Astrocyte (in vitro differentiated cells and primary cell): ENCODE measurements at regions not wholly inside any gene's neighbourhood (a gene's known extent, or its start where the extent isn't known, plus 50 kb on each side); places are given as distances from the start of the nearest gene placed in this dataset.

Source experiments
- DNase-seq: peaks from one replicate; pipeline ENCODE4 v3.0.0-alpha.2; 2010; ENCODE audit warnings: low read depth
- FAIRE-seq: peaks from 2 replicates; lab custom pipeline; 2011; peaks lifted over from hg19 to GRCh38; lab: Jason Lieb, UNC
- H2AFZ ChIP-seq: 2 replicates; pipeline ENCODE4 v1.6.0; 2012; ENCODE audit warnings: low read depth, low read length, inconsistent platforms
- H3K27ac ChIP-seq: 2 replicates; pipeline ENCODE4 v1.5.1; 2011; ENCODE audit warnings: low read depth, low read length, inconsistent platforms
- H3K27me3 ChIP-seq: 2 replicates; pipeline ENCODE4 v1.6.0; 2011; ENCODE audit warnings: low read length, inconsistent platforms; ENCODE audit not compliant: insufficient read depth
- H3K36me3 ChIP-seq: 2 replicates; pipeline ENCODE4 v1.5.1; 2011; ENCODE audit warnings: low read length, inconsistent platforms; ENCODE audit not compliant: insufficient read depth
- H3K4me1 ChIP-seq: 2 replicates; pipeline ENCODE4 v1.5.1; 2011; ENCODE audit warnings: low read length, inconsistent platforms; ENCODE audit not compliant: insufficient read depth
- H3K4me2 ChIP-seq: 2 replicates; pipeline ENCODE4 v1.6.0; 2012; ENCODE audit warnings: low read length, inconsistent platforms
- H3K4me3 ChIP-seq: 2 replicates; pipeline ENCODE4 v1.5.1; 2011; ENCODE audit warnings: low read depth, mild to moderate bottlenecking, low read length, inconsistent platforms; ENCODE audit not compliant: insufficient read depth
- H3K79me2 ChIP-seq: 2 replicates; pipeline ENCODE4 v1.6.0; 2012; ENCODE audit warnings: mild to moderate bottlenecking, low read length, inconsistent platforms; ENCODE audit not compliant: insufficient read depth
- H3K9ac ChIP-seq: 2 replicates; pipeline ENCODE4 v1.6.0; 2012; ENCODE audit warnings: mild to moderate bottlenecking, low read length, inconsistent platforms
- H3K9me3 ChIP-seq: 2 replicates; pipeline ENCODE4 v1.5.1; 2012; ENCODE audit warnings: low read depth, mild to moderate bottlenecking, low read length, inconsistent platforms; ENCODE audit not compliant: insufficient read depth
- H4K20me1 ChIP-seq: 2 replicates; pipeline ENCODE4 v1.6.0; 2012; ENCODE audit warnings: low read length, inconsistent platforms; ENCODE audit not compliant: insufficient read depth
- H3K27ac Mint-ChIP-seq: one replicate; pipeline ENCODE4 v1.8.0; 2021; ENCODE audit warnings: mild to moderate bottlenecking, mixed read lengths; ENCODE audit not compliant: unreplicated experiment
- H3K27me3 Mint-ChIP-seq: one replicate; pipeline ENCODE4 v1.8.0; 2021; ENCODE audit warnings: low read depth, mixed read lengths; ENCODE audit not compliant: unreplicated experiment
- H3K36me3 Mint-ChIP-seq: one replicate; pipeline ENCODE4 v1.8.0; 2021; ENCODE audit warnings: low read depth, mixed read lengths; ENCODE audit not compliant: unreplicated experiment
- H3K4me1 Mint-ChIP-seq: one replicate; pipeline ENCODE4 v1.8.0; 2021; ENCODE audit warnings: low read depth, mixed read lengths; ENCODE audit not compliant: unreplicated experiment
- H3K4me3 Mint-ChIP-seq: one replicate; pipeline ENCODE4 v1.8.0; 2021; ENCODE audit warnings: mild to moderate bottlenecking, moderate library complexity, mixed read lengths; ENCODE audit not compliant: unreplicated experiment
- H3K9me3 Mint-ChIP-seq: one replicate; pipeline ENCODE4 v1.8.0; 2021; ENCODE audit warnings: mild to moderate bottlenecking, mixed read lengths; ENCODE audit not compliant: unreplicated experiment
- EZH2 ChIP-seq: IDR thresholded peaks from 2 replicates; pipeline ENCODE4 v1.6.1; 2012; ENCODE audit warnings: mild to moderate bottlenecking, low read length, inconsistent platforms; ENCODE audit not compliant: insufficient read depth
- TF ChIP-seq, protein P1 (sequence below): IDR thresholded peaks from 2 replicates; pipeline ENCODE4 v1.5.1; 2011; ENCODE audit warnings: low read depth, mild to moderate bottlenecking, inconsistent platforms, low read length, moderate library complexity; ENCODE audit not compliant: insufficient read depth

DNA sequence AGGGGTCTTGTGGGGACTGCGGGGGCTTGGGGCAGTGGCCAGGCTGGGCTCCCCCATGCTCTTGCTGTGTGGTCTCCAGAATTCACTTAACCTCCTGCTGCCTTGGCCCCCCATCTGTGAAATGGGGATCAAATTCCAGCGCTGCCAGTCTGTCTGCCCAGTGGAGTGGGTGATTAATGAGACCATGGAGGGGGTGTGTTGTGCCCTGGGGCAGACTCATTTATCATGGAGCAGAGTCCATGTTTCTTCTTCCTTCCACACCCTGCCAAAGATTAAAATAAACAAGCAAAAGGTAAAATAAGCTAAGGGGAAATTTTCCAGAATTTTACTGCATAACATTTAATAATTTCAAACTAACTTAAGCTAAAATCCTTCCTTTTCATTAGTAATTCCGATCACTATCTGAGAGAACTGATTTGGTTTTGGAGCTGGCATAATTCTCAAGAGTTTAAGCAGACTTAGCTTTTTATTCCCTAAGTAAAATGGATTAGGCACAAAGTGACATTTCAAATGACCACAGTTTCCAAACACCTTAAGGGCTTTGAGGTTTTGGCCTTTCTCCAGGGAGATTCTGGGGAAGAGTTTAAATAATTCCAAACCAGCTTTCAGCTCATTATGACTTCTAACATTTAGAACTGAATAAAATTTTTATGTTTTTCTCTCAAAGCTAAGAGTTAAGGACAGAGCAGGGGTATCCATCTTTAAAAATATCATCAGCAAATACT, 211.9 kb downstream of the CXCL12 start:
- Histone ChIP-seq H3K27ac (no peak overlapping the region), H3K9ac (no peak overlapping the region), H4K20me1 (no peaks in the 10 kb centered on the region), H3K36me3 (no peaks in the 10 kb centered on the region), H3K4me3 (no peak overlapping the region), H3K4me1 (no peaks in the 10 kb centered on the region), H3K79me2 (no peaks in the 10 kb centered on the region), H2AFZ (no peak overlapping the region), H3K4me2 (no peak overlapping the region), H3K9me3 (no peaks in the 10 kb centered on the region), H3K27me3 (peaks cover 26% of the 10 kb centered on the region)
- no peak overlapping the region for H3K4me3 Mint-ChIP-seq
- no peak overlapping the region for H3K27ac Mint-ChIP-seq
- no peaks in the 10 kb centered on the region for H3K36me3 Mint-ChIP-seq
- no peak for FAIRE-seq
- TF ChIP-seq, protein P1, sequence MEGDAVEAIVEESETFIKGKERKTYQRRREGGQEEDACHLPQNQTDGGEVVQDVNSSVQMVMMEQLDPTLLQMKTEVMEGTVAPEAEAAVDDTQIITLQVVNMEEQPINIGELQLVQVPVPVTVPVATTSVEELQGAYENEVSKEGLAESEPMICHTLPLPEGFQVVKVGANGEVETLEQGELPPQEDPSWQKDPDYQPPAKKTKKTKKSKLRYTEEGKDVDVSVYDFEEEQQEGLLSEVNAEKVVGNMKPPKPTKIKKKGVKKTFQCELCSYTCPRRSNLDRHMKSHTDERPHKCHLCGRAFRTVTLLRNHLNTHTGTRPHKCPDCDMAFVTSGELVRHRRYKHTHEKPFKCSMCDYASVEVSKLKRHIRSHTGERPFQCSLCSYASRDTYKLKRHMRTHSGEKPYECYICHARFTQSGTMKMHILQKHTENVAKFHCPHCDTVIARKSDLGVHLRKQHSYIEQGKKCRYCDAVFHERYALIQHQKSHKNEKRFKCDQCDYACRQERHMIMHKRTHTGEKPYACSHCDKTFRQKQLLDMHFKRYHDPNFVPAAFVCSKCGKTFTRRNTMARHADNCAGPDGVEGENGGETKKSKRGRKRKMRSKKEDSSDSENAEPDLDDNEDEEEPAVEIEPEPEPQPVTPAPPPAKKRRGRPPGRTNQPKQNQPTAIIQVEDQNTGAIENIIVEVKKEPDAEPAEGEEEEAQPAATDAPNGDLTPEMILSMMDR = no peak
- no peak for TF ChIP-seq EZH2
- DNase-seq = no peak
- H3K9me3 Mint-ChIP-seq = no peaks in the 10 kb centered on the region
- H3K4me1 Mint-ChIP-seq = peaks cover 17% of the 10 kb centered on the region
- H3K27me3 Mint-ChIP-seq = no peaks in the 10 kb centered on the region

DNA sequence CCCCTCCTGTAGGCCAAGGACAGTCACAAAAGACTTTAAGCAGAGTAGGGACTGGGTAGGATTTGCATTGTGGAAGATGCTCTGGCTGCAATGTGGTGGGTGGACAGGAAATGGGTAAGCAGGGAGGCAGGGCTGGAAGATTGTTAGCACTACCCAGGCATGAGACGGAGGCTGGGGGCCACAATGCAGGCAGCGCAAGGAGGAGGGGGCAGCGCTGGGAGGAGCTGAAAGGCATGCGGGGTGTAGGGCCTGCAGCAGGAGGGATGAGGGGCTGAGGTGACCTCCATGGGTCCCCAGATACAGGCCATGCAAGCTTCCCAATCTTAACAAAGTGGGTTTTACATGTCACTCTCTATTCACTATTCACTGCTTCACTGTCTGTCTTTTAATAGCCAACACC, 213.1 kb downstream of the CXCL12 start:
- Histone ChIP-seq H3K9me3 (no peaks in the 10 kb centered on the region), H3K4me2 (no peak overlapping the region), H3K27ac (no peak overlapping the region), H3K79me2 (no peaks in the 10 kb centered on the region), H3K36me3 (no peaks in the 10 kb centered on the region), H2AFZ (no peak overlapping the region), H3K9ac (no peak overlapping the region), H4K20me1 (no peaks in the 10 kb centered on the region), H3K27me3 (peaks cover 19% of the 10 kb centered on the region), H3K4me3 (no peak overlapping the region), H3K4me1 (no peaks in the 10 kb centered on the region)
- Mint-ChIP-seq H3K27ac (no peak overlapping the region), H3K4me1 (peaks cover 16% of the 10 kb centered on the region), H3K27me3 (no peaks in the 10 kb centered on the region), H3K36me3 (no peaks in the 10 kb centered on the region), H3K4me3 (no peak overlapping the region), H3K9me3 (no peaks in the 10 kb centered on the region)
- DNase-seq (no peak), FAIRE-seq (no peak)
- TF ChIP-seq, protein P1 = no peak
- TF ChIP-seq EZH2 = no peak

DNA sequence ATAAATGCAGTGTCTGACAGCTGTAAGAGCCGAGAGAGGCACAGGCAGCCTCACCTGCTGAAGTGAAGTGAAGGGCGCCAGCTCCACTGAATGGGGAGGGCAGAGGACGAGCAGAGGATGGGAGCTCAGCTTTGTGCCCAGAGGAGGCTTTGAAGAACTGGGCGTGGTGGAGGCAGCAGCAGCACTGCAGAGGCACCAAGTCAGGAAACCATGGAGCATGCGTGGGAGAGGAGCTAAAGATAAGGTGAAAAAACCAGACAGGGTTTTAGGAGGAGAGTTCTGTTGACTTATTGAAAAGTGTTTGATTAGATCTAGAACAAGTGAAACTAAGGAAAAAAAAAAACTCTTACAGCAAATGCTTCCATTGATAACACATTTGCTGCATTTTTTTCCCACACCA, 216.4 kb downstream of the CXCL12 start:
- no peaks in the 10 kb centered on the region for H3K4me1 ChIP-seq
- no peak overlapping the region for H3K4me2 ChIP-seq
- no peak overlapping the region for H3K9ac ChIP-seq
- DNase-seq (no peak), FAIRE-seq (no peak)
- peaks cover 9% of the 10 kb centered on the region for H3K4me1 Mint-ChIP-seq
- no peaks in the 10 kb centered on the region for H3K9me3 ChIP-seq
- no peaks in the 10 kb centered on the region for H3K9me3 Mint-ChIP-seq
- no peak overlapping the region for H2AFZ ChIP-seq
- no peak overlapping the region for H3K4me3 Mint-ChIP-seq
- H3K36me3 Mint-ChIP-seq = no peaks in the 10 kb centered on the region
- no peaks in the 10 kb centered on the region for H3K79me2 ChIP-seq
- no peaks in the 10 kb centered on the region for H3K27me3 Mint-ChIP-seq
- H3K4me3 ChIP-seq = no peak overlapping the region
- no peaks in the 10 kb centered on the region for H4K20me1 ChIP-seq
- TF ChIP-seq, protein P1 = no peak
- no peak for TF ChIP-seq EZH2
- no peak overlapping the region for H3K27ac ChIP-seq
- H3K27ac Mint-ChIP-seq = no peak overlapping the region
- peaks cover 8% of the 10 kb centered on the region for H3K27me3 ChIP-seq
- no peaks in the 10 kb centered on the region for H3K36me3 ChIP-seq
